Gastrocnemius medialis (tissue), 4 donors: ENCODE measurements at regions not wholly inside any gene's neighbourhood (a gene's known extent, or its start where the extent isn't known, plus 50 kb on each side); places are given as distances from the start of the nearest gene placed in this dataset.
"Not testable (repeated sequence)": the region's sequence is repeated elsewhere in the genome, so short reads cannot be mapped to it uniquely, and the experiment has no call there.

Source experiments
- ATAC-seq, 2 donors: fragments of 150-250 bp; one replicate each; pipeline ENCODE4 v1.9.1; 2016
- DNase-seq, 2 donors: peaks; one replicate each; pipeline ENCODE4 v3.0.0-alpha.2; 2019
- H3K27ac ChIP-seq, 4 donors: fragments of 200-600 bp; sonication (generic); 1 replicate in 1 of 4; 2 replicates in 3 of 4; pipeline ENCODE4 v1.5.1; 2016 to 2018; ENCODE audit warnings: mild to moderate bottlenecking in 2 of 4, moderate library complexity in 1 of 4
- H3K27me3 ChIP-seq, 3 donors: fragments of 200-600 bp; sonication (generic) in 2 of 3; 1 replicate in 1 of 3; 2 replicates in 2 of 3; pipeline versions ENCODE4 v1.5.1 to v1.6.0; 2016 to 2019; ENCODE audit warnings: mild to moderate bottlenecking in 1 of 3, moderate library complexity in 1 of 3
- H3K36me3 ChIP-seq, 2 donors: fragments of 200-600 bp; sonication (generic) in 1 of 2; one replicate each; pipeline ENCODE4 v1.5.1; 2017 to 2018
- H3K4me1 ChIP-seq, 2 donors: fragments of 200-600 bp; sonication (generic) in 1 of 2; one replicate each; pipeline ENCODE4 v1.5.1; 2016 to 2017; ENCODE audit warnings: mild to moderate bottlenecking in 2 of 2
- H3K4me3 ChIP-seq, 4 donors: fragments of 200-600 bp; sonication (generic) in 3 of 4; 1 replicate in 1 of 4; 2 replicates in 3 of 4; pipeline ENCODE4 v1.5.1; 2016 to 2019; ENCODE audit warnings: mild to moderate bottlenecking in 2 of 4
- H3K9me3 ChIP-seq, 3 donors: fragments of 200-600 bp; sonication (generic) in 2 of 3; 1 replicate in 1 of 3; 2 replicates in 2 of 3; pipeline ENCODE4 v1.5.1; 2016 to 2019
- CTCF ChIP-seq, 5 experiments: fragments of 450-650 bp in 3 of 5; fragments of 200-600 bp in 2 of 5; sonication (generic) in 2 of 5; IDR thresholded peaks in 4 of 5; conservative IDR thresholded peaks in 1 of 5; 1 replicate in 4 of 5; 2 replicates in 1 of 5; pipeline ENCODE4 v1.5.1; 2016 to 2019; ENCODE audit warnings: antibody characterized with exemption in 5 of 5, mild to moderate bottlenecking in 3 of 5, moderate library complexity in 3 of 5
- POLR2A ChIP-seq, 2 donors: fragments of 450-650 bp; IDR thresholded peaks; one replicate each; pipeline ENCODE4 v1.6.1; 2017; ENCODE audit warnings: antibody characterized with exemption in 2 of 2, mild to moderate bottlenecking in 2 of 2, moderate library complexity in 2 of 2
- in situ Hi-C, 4 donors: fragments of 200-750 bp; cut with MboI; loops; one replicate each; pipeline versions ENCODE4 v1.15.0 to v1.8.0; 2017; ENCODE audit warnings: low sequenced_read_pairs in 4 of 4
- intact Hi-C: fragments of 100-400 bp; cut with DNase I; formaldehyde crosslinking; loops from one replicate; pipeline ENCODE4 v1.15.1; 2023; ENCODE audit warnings: low total_unique reads

- Histone ChIP-seq H3K27ac (no peak overlapping the region), H3K27me3 (no peaks in the 10 kb centered on the region), H3K9me3 (no peaks in the 10 kb centered on the region), H3K36me3 (no peaks in the 10 kb centered on the region), H3K4me3 (no peak overlapping the region), H3K4me1 (peaks cover 0 to 10% of the 10 kb centered on the region in 2 donors)
- DNase-seq (no peak), ATAC-seq (no peak)
- intact Hi-C loops = no loop called here
- in situ Hi-C loops = no loop called here
- TF ChIP-seq CTCF (IDR thresholded peaks at IDR 0.05 in 4 of 5, conservative IDR thresholded peaks at IDR 0.05 in 1 of 5) (no peak), POLR2A (IDR thresholded peaks at IDR 0.05) (no peak)
Measured at GRCh38 chr7:19519443-19520021, 189.3 kb downstream of the POLR1F start.

- H3K27ac ChIP-seq, ATAC-seq, H3K4me1 ChIP-seq, intact Hi-C loops, H3K9me3 ChIP-seq, in situ Hi-C loops, DNase-seq, H3K4me3 ChIP-seq, H3K36me3 ChIP-seq, H3K27me3 ChIP-seq: not testable (repeated sequence)
Measured at GRCh38 chr7:19517546-19517945, 191.3 kb downstream of the POLR1F start.

GRCh38 chr7:19508821-19509220, 200.0 kb downstream of the POLR1F start:
- intact Hi-C loops (no loop called here), in situ Hi-C loops (no loop called here)
- H3K27me3 ChIP-seq = no peaks in the 10 kb centered on the region
- H3K27ac ChIP-seq = no peak overlapping the region
- H3K4me1 ChIP-seq = no peaks in the 10 kb centered on the region
- ATAC-seq (no peak), DNase-seq (no peak)
- H3K36me3 ChIP-seq = no peaks in the 10 kb centered on the region
- H3K4me3 ChIP-seq = no peak overlapping the region
- H3K9me3 ChIP-seq = no peaks in the 10 kb centered on the region
- TF ChIP-seq POLR2A (IDR thresholded peaks at IDR 0.05) (no peak), CTCF (IDR thresholded peaks at IDR 0.05 in 4 of 5, conservative IDR thresholded peaks at IDR 0.05 in 1 of 5) (no peak)

GRCh38 chr7:19508124-19508523, 200.7 kb downstream of the POLR1F start:
- TF ChIP-seq POLR2A (IDR thresholded peaks at IDR 0.05) (no peak), CTCF (IDR thresholded peaks at IDR 0.05 in 4 of 5, conservative IDR thresholded peaks at IDR 0.05 in 1 of 5) (no peak)
- in situ Hi-C loops = no loop called here
- intact Hi-C loops = no loop called here
- no peaks in the 10 kb centered on the region for H3K36me3 ChIP-seq
- no peaks in the 10 kb centered on the region for H3K27me3 ChIP-seq
- H3K4me3 ChIP-seq = no peak overlapping the region
- no peak for ATAC-seq
- no peak for DNase-seq
- no peaks in the 10 kb centered on the region for H3K9me3 ChIP-seq
- H3K27ac ChIP-seq = no peak overlapping the region
- H3K4me1 ChIP-seq = no peaks in the 10 kb centered on the region

- ATAC-seq (no peak), DNase-seq (no peak)
- H3K27ac ChIP-seq = no peak overlapping the region
- TF ChIP-seq CTCF (IDR thresholded peaks at IDR 0.05 in 4 of 5, conservative IDR thresholded peaks at IDR 0.05 in 1 of 5) = peak in 3 of 5 experiments; percentile 6 to 37 (median 15)
- no peak for TF ChIP-seq POLR2A (IDR thresholded peaks at IDR 0.05)
- intact Hi-C loops = no loop called here
- H3K36me3 ChIP-seq = no peaks in the 10 kb centered on the region
- H3K27me3 ChIP-seq = no peaks in the 10 kb centered on the region
- H3K4me3 ChIP-seq = no peak overlapping the region
- H3K9me3 ChIP-seq = no peaks in the 10 kb centered on the region
- in situ Hi-C loops = no loop called here
- no peaks in the 10 kb centered on the region for H3K4me1 ChIP-seq
Measured at GRCh38 chr7:19491821-19492452, 216.9 kb downstream of the POLR1F start.
